Mesothelial cell of epicardium (in vitro differentiated cells): ENCODE measurements at regions not wholly inside any gene's neighbourhood (a gene's known extent, or its start where the extent isn't known, plus 50 kb on each side); places are given as distances from the start of the nearest gene placed in this dataset.

Source experiments
- DNase-seq, 2 experiments: peaks; one replicate each; pipeline ENCODE4 v3.0.0; 2021; ENCODE audit warnings: low spot score in 2 of 2; ENCODE audit not compliant: unreplicated experiment in 2 of 2
- H3K27ac Mint-ChIP-seq: 2 replicates; pipeline ENCODE4 v1.8.0; 2021; ENCODE audit warnings: mixed read lengths
- H3K27me3 Mint-ChIP-seq: 2 replicates; pipeline ENCODE4 v1.8.0; 2021; ENCODE audit warnings: low read depth, mixed read lengths
- H3K36me3 Mint-ChIP-seq: 2 replicates; pipeline ENCODE4 v1.8.0; 2021; ENCODE audit warnings: mixed read lengths
- H3K4me1 Mint-ChIP-seq: 2 replicates; pipeline ENCODE4 v1.8.0; 2021; ENCODE audit warnings: mixed read lengths
- H3K4me3 Mint-ChIP-seq: 2 replicates; pipeline ENCODE4 v1.8.0; 2021; ENCODE audit warnings: mild to moderate bottlenecking, moderate library complexity, mixed read lengths
- H3K9me3 Mint-ChIP-seq: 2 replicates; pipeline ENCODE4 v1.8.0; 2021; ENCODE audit warnings: mixed read lengths
- TF ChIP-seq, protein P1 (sequence below): fragments of 200-600 bp; sonication (generic); IDR thresholded peaks from one replicate; pipeline ENCODE4 v1.5.0; 2021; ENCODE audit warnings: antibody characterized with exemption; ENCODE audit not compliant: unreplicated experiment

GRCh38 chr2:180327185-180327584 lies 320.1 kb upstream of the CWC22 start:
- no peak for DNase-seq
- H3K27me3 Mint-ChIP-seq: no peaks in the 10 kb centered on the region
- peaks cover 15% of the 10 kb centered on the region for H3K9me3 Mint-ChIP-seq
- no peak overlapping the region for H3K27ac Mint-ChIP-seq
- no peaks in the 10 kb centered on the region for H3K36me3 Mint-ChIP-seq
- TF ChIP-seq, protein P1, sequence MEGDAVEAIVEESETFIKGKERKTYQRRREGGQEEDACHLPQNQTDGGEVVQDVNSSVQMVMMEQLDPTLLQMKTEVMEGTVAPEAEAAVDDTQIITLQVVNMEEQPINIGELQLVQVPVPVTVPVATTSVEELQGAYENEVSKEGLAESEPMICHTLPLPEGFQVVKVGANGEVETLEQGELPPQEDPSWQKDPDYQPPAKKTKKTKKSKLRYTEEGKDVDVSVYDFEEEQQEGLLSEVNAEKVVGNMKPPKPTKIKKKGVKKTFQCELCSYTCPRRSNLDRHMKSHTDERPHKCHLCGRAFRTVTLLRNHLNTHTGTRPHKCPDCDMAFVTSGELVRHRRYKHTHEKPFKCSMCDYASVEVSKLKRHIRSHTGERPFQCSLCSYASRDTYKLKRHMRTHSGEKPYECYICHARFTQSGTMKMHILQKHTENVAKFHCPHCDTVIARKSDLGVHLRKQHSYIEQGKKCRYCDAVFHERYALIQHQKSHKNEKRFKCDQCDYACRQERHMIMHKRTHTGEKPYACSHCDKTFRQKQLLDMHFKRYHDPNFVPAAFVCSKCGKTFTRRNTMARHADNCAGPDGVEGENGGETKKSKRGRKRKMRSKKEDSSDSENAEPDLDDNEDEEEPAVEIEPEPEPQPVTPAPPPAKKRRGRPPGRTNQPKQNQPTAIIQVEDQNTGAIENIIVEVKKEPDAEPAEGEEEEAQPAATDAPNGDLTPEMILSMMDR: no peak
- H3K4me3 Mint-ChIP-seq: no peak overlapping the region
- no peaks in the 10 kb centered on the region for H3K4me1 Mint-ChIP-seq

GRCh38 chr2:180325416-180326120 lies 318.5 kb upstream of the CWC22 start:
- DNase-seq: no peak
- Mint-ChIP-seq H3K9me3 (peaks cover 6% of the 10 kb centered on the region), H3K4me3 (no peak overlapping the region), H3K36me3 (no peaks in the 10 kb centered on the region), H3K27me3 (no peaks in the 10 kb centered on the region), H3K4me1 (no peaks in the 10 kb centered on the region), H3K27ac (no peak overlapping the region)
- TF ChIP-seq, protein P1: no peak

GRCh38 chr2:180324182-180324581 lies 317.1 kb upstream of the CWC22 start:
- H3K4me1 Mint-ChIP-seq: no peaks in the 10 kb centered on the region
- H3K27me3 Mint-ChIP-seq: no peaks in the 10 kb centered on the region
- no peak for DNase-seq
- H3K27ac Mint-ChIP-seq: no peak overlapping the region
- no peak overlapping the region for H3K4me3 Mint-ChIP-seq
- H3K36me3 Mint-ChIP-seq: no peaks in the 10 kb centered on the region
- peaks cover 7% of the 10 kb centered on the region for H3K9me3 Mint-ChIP-seq
- TF ChIP-seq, protein P1: no peak

GRCh38 chr2:180322781-180323180 lies 315.7 kb upstream of the CWC22 start:
- Mint-ChIP-seq H3K36me3 (no peaks in the 10 kb centered on the region), H3K27me3 (no peaks in the 10 kb centered on the region), H3K27ac (no peak overlapping the region), H3K4me3 (no peak overlapping the region), H3K4me1 (no peaks in the 10 kb centered on the region), H3K9me3 (peaks cover 20% of the 10 kb centered on the region)
- TF ChIP-seq, protein P1: no peak
- DNase-seq: no peak

- no peak for DNase-seq
- TF ChIP-seq, protein P1: no peak
- Mint-ChIP-seq H3K4me3 (no peak overlapping the region), H3K27ac (no peak overlapping the region), H3K4me1 (no peaks in the 10 kb centered on the region), H3K9me3 (peaks cover 42% of the 10 kb centered on the region), H3K27me3 (no peaks in the 10 kb centered on the region), H3K36me3 (no peaks in the 10 kb centered on the region)
These were observed 312.7 kb upstream of the CWC22 start for GRCh38 chr2:180319586-180320405.
